Immature natural killer cell (primary cell): ENCODE measurements at regions not wholly inside any gene's neighbourhood (a gene's known extent, or its start where the extent isn't known, plus 50 kb on each side); places are given as distances from the start of the nearest gene placed in this dataset.

ENCODE experiments used
- DNase-seq, 3 donors: peaks; one replicate each; pipeline ENCODE4 v3.0.0; 2022; ENCODE audit warnings: mixed read lengths in 1 of 3
- H3K27ac Mint-ChIP-seq, 6 donors: one replicate each; pipeline ENCODE4 v1.8.0; 2020; ENCODE audit warnings: mixed read lengths in 6 of 6, mild to moderate bottlenecking in 5 of 6, inconsistent platforms in 4 of 6, moderate library complexity in 3 of 6
- H3K27me3 Mint-ChIP-seq, 3 donors: one replicate each; pipeline ENCODE4 v1.8.0; 2020 to 2021; ENCODE audit warnings: low read depth in 3 of 3, mild to moderate bottlenecking in 3 of 3, mixed read lengths in 3 of 3, moderate library complexity in 3 of 3, inconsistent platforms in 1 of 3
- H3K36me3 Mint-ChIP-seq, 3 donors: one replicate each; pipeline ENCODE4 v1.8.0; 2020; ENCODE audit warnings: mixed read lengths in 3 of 3, inconsistent platforms in 2 of 3, mild to moderate bottlenecking in 2 of 3
- H3K4me1 Mint-ChIP-seq, 2 donors: one replicate each; pipeline ENCODE4 v1.8.0; 2020; ENCODE audit warnings: inconsistent platforms in 2 of 2, mild to moderate bottlenecking in 2 of 2, mixed read lengths in 2 of 2, moderate library complexity in 1 of 2
- H3K4me3 Mint-ChIP-seq, 5 donors: one replicate each; pipeline ENCODE4 v1.8.0; 2020; ENCODE audit warnings: mild to moderate bottlenecking in 5 of 5, mixed read lengths in 5 of 5, inconsistent platforms in 3 of 5, moderate library complexity in 3 of 5
- H3K9me3 Mint-ChIP-seq, 6 donors: one replicate each; pipeline ENCODE4 v1.8.0; 2020; ENCODE audit warnings: mild to moderate bottlenecking in 6 of 6, mixed read lengths in 6 of 6, inconsistent platforms in 4 of 6, moderate library complexity in 3 of 6

DNA sequence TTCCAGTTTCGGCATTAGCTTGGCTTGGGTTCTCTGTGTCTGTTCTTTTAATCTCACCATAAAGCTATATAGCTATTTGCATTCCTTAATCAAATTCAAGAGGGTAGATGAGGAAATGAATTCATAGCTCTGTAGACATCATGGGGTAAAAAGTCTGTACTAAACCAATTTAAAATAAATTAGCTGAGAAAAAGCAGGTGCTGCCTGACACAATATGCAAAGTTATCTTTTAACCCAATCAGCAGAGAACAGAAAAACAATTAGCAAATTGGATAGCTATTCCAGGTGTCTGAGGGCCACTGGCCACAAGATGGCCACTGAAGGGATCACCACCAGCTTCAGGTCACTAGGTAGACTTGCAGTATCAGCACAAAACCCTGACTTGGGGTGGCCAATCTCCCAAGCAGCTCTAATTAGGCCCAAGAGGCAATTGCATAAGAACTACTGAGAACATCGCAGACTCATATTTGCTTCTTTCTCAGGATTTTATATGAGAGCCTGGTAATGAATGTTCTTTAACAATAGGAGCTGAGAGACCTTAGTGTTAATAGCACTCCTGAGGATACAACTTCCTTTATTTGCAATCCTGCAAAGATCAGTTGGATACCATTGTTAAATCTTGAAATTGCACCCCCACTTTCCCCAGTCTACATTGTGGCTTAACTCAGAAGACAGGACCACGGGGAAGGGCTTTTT, 494.3 kb downstream of the PDCD6IP start:
- H3K9me3 Mint-ChIP-seq = no peaks in the 10 kb centered on the region
- H3K4me1 Mint-ChIP-seq = no peaks in the 10 kb centered on the region
- H3K4me3 Mint-ChIP-seq = no peak overlapping the region
- H3K36me3 Mint-ChIP-seq = no peaks in the 10 kb centered on the region
- H3K27ac Mint-ChIP-seq = no peak overlapping the region
- no peak for DNase-seq
- peaks cover 0 to 2% (median 1%) of the 10 kb centered on the region in 3 donors for H3K27me3 Mint-ChIP-seq

DNA sequence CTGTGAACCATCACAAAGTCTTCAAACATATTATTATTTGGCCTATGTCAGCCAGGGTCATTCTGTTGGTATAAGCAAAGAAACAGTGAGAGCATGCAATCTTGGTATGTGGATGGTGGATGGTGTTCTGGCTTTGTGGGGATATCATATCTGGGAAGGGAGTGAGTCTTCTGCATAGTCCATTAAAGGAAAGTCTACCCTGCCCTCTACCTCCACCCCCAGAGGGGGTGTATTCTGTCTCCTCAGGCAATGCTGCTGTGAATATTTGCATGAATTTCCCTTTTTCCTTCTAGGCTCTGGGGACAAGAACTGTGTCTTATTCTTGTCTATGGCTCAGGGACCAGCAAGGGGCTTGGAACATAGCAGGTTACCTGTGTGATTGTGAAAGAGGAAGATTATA, 495.8 kb downstream of the PDCD6IP start:
- H3K4me3 Mint-ChIP-seq = no peak overlapping the region
- peaks cover 0 to 2% (median 0%) of the 10 kb centered on the region in 3 donors for H3K27me3 Mint-ChIP-seq
- DNase-seq = no peak
- H3K36me3 Mint-ChIP-seq = no peaks in the 10 kb centered on the region
- H3K9me3 Mint-ChIP-seq = no peaks in the 10 kb centered on the region
- H3K4me1 Mint-ChIP-seq = no peaks in the 10 kb centered on the region
- no peak overlapping the region for H3K27ac Mint-ChIP-seq

DNA sequence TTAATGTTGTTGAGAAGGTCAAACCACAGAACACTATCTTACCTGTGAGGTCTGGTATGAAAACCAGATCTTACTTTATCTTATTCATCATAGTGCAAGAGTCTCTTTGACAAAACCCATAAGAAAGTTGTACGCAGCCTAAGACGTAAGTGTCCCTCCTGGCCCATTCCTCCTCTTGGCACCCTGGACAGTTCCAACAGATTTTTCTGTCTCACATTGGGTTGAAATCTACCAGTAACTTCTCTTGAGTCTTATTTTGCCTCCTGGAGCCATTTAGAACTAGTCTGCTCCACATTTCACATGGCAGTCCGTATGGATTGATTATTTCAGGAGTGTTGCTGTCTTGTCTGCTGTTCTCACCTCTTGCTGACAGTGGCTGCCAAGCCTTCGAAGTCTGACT, 498.4 kb downstream of the PDCD6IP start:
- Mint-ChIP-seq H3K9me3 (no peaks in the 10 kb centered on the region), H3K4me1 (no peaks in the 10 kb centered on the region), H3K27me3 (no peaks in the 10 kb centered on the region), H3K4me3 (no peak overlapping the region), H3K36me3 (no peaks in the 10 kb centered on the region), H3K27ac (no peak overlapping the region)
- no peak for DNase-seq

DNA sequence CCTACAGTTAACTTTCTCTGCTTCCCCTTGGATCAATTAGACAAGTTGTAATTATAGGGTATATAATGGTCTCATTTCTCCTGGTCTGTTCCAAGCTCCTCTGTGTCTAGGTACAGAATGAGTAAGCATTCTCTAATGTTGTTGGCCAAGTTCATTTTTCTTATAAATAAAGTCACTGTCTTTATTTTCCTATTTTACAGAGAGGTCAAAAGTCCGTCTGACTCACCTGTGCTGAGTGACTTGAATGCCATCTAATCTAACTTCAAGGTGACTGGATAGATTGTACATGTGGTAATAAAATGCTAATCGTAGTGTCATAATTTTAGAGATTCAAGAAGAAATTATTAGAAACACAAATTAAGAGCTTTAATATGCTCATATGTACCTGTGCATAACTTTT, 500.2 kb downstream of the PDCD6IP start:
- Mint-ChIP-seq H3K36me3 (no peaks in the 10 kb centered on the region), H3K4me3 (no peak overlapping the region), H3K27ac (no peak overlapping the region), H3K4me1 (no peaks in the 10 kb centered on the region), H3K9me3 (no peaks in the 10 kb centered on the region), H3K27me3 (no peaks in the 10 kb centered on the region)
- DNase-seq = no peak

DNA sequence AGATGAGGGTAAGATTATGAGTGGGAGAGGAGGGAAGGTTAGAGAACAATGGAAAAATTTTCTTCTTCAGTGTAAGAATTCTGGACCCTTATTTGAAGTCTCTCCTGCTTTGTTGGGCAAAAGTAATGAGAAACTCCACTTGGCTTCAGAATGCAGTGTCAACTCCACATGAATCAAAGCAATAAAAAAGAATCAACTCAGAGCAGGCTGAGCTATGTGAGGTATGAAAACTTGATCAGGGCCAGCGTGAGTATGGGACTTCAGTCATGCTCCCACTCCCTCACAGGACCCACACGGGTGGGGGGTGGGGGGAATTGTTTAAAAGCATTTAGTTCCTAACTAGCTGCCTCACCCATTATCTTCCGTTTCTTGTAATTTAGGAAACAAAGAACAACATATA, 502.2 kb downstream of the PDCD6IP start:
- Mint-ChIP-seq H3K27ac (no peak overlapping the region), H3K4me1 (peaks cover 0 to 8% of the 10 kb centered on the region in 2 donors), H3K4me3 (no peak overlapping the region), H3K36me3 (no peaks in the 10 kb centered on the region), H3K27me3 (peaks cover 0 to 4% (median 0%) of the 10 kb centered on the region in 3 donors), H3K9me3 (no peaks in the 10 kb centered on the region)
- DNase-seq = no peak

DNA sequence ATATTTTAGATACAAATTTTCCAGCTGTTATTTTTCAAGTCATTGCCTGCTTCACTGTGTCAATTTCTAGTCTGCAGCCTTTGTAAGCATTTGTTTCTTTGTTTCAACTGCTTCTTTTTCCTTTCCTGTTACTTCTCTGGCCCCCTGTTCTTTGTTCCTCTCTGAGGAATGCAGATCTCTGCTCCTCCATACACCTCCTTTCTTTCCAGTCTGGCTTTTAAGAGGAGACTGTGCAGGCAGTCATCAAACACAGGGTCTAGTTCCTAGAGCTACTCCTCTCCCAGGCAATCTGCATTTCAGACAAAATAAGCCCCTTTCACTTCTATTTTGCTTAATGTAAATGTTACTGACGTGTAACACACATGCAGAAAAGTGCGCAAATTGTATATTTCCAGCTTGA, 502.9 kb downstream of the PDCD6IP start:
- no peak for DNase-seq
- H3K36me3 Mint-ChIP-seq = no peaks in the 10 kb centered on the region
- H3K27me3 Mint-ChIP-seq = peaks cover 0 to 4% (median 0%) of the 10 kb centered on the region in 3 donors
- peaks cover 0 to 8% of the 10 kb centered on the region in 2 donors for H3K4me1 Mint-ChIP-seq
- no peak overlapping the region for H3K27ac Mint-ChIP-seq
- H3K4me3 Mint-ChIP-seq = no peak overlapping the region
- H3K9me3 Mint-ChIP-seq = no peaks in the 10 kb centered on the region

DNA sequence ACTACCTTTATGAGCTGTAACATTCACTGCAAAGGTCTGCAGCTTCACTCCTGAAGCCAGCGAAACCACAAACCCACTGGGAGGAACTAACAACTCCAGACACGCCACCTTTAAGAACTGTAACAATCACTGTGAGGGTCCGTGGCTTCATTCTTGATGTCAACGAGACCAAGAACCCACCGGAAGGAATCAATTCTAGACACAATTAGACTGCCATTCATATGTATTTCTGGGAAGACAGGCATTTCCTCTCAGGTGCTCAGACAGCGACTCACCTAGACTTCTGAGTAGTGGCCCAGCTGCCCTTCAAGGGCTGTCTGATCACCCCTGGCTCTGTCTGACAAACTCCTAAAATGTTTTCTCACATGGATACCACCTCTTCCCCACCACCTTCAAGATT, 506.8 kb downstream of the PDCD6IP start:
- peaks cover 0 to 8% of the 10 kb centered on the region in 2 donors for H3K4me1 Mint-ChIP-seq
- H3K27me3 Mint-ChIP-seq = peaks cover 0 to 6% (median 0%) of the 10 kb centered on the region in 3 donors
- H3K36me3 Mint-ChIP-seq = no peaks in the 10 kb centered on the region
- DNase-seq = no peak
- H3K27ac Mint-ChIP-seq = no peak overlapping the region
- no peak overlapping the region for H3K4me3 Mint-ChIP-seq
- H3K9me3 Mint-ChIP-seq = no peaks in the 10 kb centered on the region

DNA sequence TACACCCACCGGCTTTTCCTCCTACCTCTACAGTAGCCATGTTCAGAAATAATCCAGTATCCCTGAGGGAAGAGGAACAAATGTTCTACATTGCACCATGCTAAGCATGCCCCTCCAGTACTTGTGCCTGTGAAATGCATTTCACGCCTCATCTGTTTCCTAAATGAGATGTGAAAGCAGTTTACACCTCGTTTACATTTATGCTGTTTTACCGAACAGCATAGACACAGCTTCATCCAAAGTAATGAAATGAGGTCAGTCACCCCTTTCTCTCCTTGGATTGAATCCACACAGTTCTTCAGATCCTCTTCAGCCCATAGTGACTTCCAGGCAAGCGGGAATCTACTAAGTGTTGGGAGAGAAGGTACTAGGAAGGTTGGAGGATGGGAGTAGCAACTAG, 514.3 kb downstream of the PDCD6IP start:
- Mint-ChIP-seq H3K4me3 (no peak overlapping the region), H3K27me3 (peaks cover 0 to 4% (median 0%) of the 10 kb centered on the region in 3 donors), H3K4me1 (no peaks in the 10 kb centered on the region), H3K27ac (no peak overlapping the region), H3K9me3 (peaks cover 0 to 7% (median under 1%) of the 10 kb centered on the region in 6 donors), H3K36me3 (no peaks in the 10 kb centered on the region)
- DNase-seq = no peak

DNA sequence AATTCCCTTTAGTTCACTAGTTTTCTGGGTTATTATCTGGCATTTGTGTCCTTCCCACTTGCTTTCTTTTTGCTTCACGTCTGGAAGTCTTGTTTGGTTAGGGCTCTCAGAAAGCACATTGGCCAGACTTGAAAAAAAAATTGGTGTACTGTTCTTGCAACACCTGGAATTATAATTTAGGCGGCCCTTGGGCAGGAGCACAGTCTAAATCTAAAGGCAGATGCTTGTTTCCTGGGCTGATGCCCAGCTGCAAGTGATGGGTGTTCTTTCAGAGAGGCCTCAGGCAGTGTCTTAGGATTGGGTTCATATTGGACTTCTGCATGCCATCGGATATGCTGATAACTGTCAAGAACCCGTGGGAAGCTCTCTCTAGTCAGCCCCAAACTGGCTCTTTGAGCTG, 521.5 kb downstream of the PDCD6IP start:
- peaks cover 0 to 5% of the 10 kb centered on the region in 2 donors for H3K4me1 Mint-ChIP-seq
- H3K9me3 Mint-ChIP-seq = peaks cover 2 to 13% (median 6%) of the 10 kb centered on the region in 6 donors
- H3K27ac Mint-ChIP-seq = no peak overlapping the region
- DNase-seq = no peak
- H3K4me3 Mint-ChIP-seq = no peak overlapping the region
- H3K27me3 Mint-ChIP-seq = peaks cover 0 to 3% (median 0%) of the 10 kb centered on the region in 3 donors
- H3K36me3 Mint-ChIP-seq = no peaks in the 10 kb centered on the region

DNA sequence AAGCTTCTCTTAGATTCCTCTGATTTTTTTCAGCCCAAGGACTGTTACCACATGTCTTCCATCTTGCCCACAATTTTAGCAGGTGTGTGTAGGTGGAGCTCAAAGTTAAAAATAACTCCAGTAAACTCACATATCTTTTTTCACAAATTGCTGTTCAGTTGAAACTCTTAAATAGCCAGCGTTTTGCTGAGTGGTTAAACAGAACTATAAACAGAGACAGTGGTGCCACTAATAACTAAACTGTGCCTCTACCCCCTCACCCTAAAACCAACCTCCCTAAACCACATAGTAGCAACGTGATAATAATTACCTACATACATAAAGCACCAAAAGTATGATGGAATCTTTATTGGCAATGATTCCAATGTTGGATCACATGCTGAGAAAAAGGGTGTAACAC, 525.1 kb downstream of the PDCD6IP start:
- H3K27me3 Mint-ChIP-seq = no peaks in the 10 kb centered on the region
- no peak for DNase-seq
- H3K4me1 Mint-ChIP-seq = peaks cover 0 to 5% of the 10 kb centered on the region in 2 donors
- H3K36me3 Mint-ChIP-seq = no peaks in the 10 kb centered on the region
- H3K4me3 Mint-ChIP-seq = no peak overlapping the region
- peaks cover 0 to 3% (median under 1%) of the 10 kb centered on the region in 6 donors for H3K9me3 Mint-ChIP-seq
- no peak overlapping the region for H3K27ac Mint-ChIP-seq

DNA sequence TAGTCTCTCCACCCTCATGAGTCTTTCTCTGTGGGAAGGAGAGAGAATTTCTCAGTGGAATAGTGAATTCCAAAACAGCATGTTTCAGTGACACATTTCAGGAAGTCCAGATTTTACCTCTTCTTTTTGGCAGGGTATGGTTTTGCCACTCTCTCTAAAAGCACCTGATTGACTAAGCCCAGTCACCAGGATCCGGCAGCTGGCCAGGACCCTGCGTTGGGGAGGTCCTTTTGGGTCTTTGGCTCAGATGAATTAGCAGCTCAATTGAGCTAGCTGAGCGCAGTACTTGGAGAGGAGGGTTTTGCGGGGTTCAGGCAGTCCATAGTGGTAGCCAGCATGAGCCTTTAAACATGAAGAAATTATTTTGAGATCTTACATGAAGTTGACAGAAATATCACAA, 548.2 kb downstream of the PDCD6IP start:
- H3K27me3 Mint-ChIP-seq = peaks cover 0 to 3% (median 2%) of the 10 kb centered on the region in 3 donors
- no peak for DNase-seq
- H3K27ac Mint-ChIP-seq = no peak overlapping the region
- H3K4me1 Mint-ChIP-seq = no peaks in the 10 kb centered on the region
- peaks cover 0 to 3% (median 0%) of the 10 kb centered on the region in 6 donors for H3K9me3 Mint-ChIP-seq
- no peaks in the 10 kb centered on the region for H3K36me3 Mint-ChIP-seq
- H3K4me3 Mint-ChIP-seq = no peak overlapping the region

DNA sequence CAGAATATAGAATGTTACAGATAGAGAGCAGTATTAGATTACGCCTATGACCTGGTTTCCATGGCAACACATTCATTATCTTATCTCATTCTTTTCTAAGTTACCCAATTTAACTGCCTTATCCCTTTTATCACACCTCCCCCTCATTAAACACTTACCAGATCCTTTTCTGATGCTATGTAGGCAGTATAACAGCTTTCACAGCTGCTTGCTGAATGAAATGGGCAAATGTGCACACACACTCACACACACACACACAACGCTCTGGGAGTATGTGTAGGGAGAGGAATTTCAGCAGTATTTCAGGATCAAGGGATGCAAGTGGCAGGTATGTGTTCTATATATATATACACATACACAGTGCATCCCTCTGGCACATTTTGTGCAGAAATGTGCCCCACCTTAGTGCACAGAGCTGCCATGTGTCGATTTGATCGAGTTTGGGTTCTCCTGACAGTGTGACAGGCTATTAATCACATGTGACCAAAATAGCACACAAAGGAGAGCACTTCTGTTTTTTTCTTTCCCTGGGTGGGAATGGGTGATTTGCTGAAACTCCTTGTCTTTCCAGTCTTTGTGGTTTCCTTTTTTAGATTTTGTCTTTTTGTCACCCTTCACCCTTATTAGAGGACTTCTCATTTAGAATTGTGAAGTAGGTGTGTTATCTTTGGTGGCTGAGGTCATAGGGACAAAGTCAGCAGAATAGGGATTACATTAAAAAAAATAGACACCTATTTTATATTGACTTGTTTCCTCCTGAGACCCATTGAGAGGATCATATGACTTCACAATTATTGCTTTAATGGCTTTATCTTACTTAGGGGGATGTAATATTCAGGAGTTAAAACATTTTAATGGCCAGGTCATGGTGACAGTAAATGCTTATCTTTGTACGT, 553.7 kb downstream of the PDCD6IP start:
- peaks cover 0 to under 1% (median 0%) of the 10 kb centered on the region in 6 donors for H3K9me3 Mint-ChIP-seq
- no peak for DNase-seq
- no peak overlapping the region for H3K4me3 Mint-ChIP-seq
- no peak overlapping the region for H3K27ac Mint-ChIP-seq
- H3K36me3 Mint-ChIP-seq = no peaks in the 10 kb centered on the region
- no peaks in the 10 kb centered on the region for H3K4me1 Mint-ChIP-seq
- H3K27me3 Mint-ChIP-seq = peaks cover 0 to 5% (median 2%) of the 10 kb centered on the region in 3 donors

DNA sequence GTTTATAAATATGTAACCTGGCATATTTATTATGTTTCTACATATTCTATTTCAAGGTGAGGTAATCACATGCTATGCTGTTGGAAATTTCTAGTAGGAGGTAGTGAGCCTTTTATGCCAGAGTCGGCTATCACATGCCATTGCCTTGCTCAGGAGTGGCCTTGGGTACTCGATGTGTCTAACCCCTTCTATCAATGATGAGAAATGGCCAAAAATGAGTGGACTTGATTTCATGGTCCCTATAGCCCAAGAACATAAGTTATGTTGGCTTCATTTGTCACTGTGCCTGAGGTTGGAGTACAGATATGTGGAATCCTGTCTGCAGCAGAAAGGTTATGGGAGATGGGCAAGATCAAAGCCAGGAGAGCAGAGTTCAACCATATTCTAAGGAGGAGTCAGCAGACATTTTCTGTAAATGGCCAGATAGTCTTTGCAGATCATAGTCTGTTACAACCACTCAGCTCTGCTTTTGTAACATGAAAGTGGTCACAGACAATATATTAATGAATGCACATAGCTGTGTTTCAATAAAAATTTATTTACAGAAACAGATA, 554.4 kb downstream of the PDCD6IP start:
- H3K9me3 Mint-ChIP-seq = peaks cover 0 to 1% (median 0%) of the 10 kb centered on the region in 6 donors
- peaks cover 0 to 7% (median 0%) of the 10 kb centered on the region in 3 donors for H3K27me3 Mint-ChIP-seq
- H3K4me1 Mint-ChIP-seq = no peaks in the 10 kb centered on the region
- H3K36me3 Mint-ChIP-seq = no peaks in the 10 kb centered on the region
- H3K4me3 Mint-ChIP-seq = no peak overlapping the region
- DNase-seq = no peak
- H3K27ac Mint-ChIP-seq = no peak overlapping the region

DNA sequence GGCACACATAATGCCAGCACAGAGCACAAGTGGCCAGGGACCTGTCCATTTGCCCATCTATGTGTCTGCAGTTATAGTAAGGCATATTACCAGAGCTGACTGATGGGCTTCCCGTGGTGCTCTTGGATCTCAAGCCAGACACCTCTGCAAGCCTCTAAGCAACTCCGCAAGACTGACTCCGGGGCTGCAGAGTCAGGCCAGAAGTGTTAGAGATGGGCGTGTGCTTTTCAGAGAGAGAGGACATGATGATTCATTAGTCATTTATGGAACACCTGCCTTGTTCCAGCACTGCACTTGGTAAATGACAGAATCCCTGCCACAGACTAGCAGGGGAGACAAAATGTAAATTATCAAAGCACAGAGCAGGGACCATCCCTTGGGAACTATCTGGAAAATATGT, 559.0 kb downstream of the PDCD6IP start:
- H3K36me3 Mint-ChIP-seq = no peaks in the 10 kb centered on the region
- no peak overlapping the region for H3K27ac Mint-ChIP-seq
- peaks cover 0 to 12% (median 0%) of the 10 kb centered on the region in 3 donors for H3K27me3 Mint-ChIP-seq
- no peak for DNase-seq
- peaks cover 0 to 6% of the 10 kb centered on the region in 2 donors for H3K4me1 Mint-ChIP-seq
- H3K9me3 Mint-ChIP-seq = peaks cover 0 to 1% (median 0%) of the 10 kb centered on the region in 6 donors
- no peak overlapping the region for H3K4me3 Mint-ChIP-seq
